Activated CD8-positive, alpha-beta T cell treated with anti-CD3 and anti-CD28 coated beads, Interleukin-2, amount 10 ng/mL, durations not matched to agents 7 days and 5 days (primary cell): ENCODE measurements at regions not wholly inside any gene's neighbourhood (a gene's known extent, or its start where the extent isn't known, plus 50 kb on each side); places are given as distances from the start of the nearest gene placed in this dataset.

Experiments used
- ATAC-seq: fragments of 150-1000 bp; cut with Tn5 transposase; one replicate; pipeline ENCODE4 v1.10.0; 2021; ENCODE audit warnings: moderate library complexity
- CTCF ChIA-PET: fragments of 350-600 bp; sonication (Branson Sonifier 250); formaldehyde crosslinking; loops from one replicate; lab custom pipeline; 2021; ENCODE audit warnings: antibody characterized with exemption; lab: Charles Lee
- POLR2A ChIA-PET: fragments of 350-600 bp; sonication (Branson Sonifier 250); formaldehyde crosslinking; loops from one replicate; lab custom pipeline; 2021; ENCODE audit warnings: antibody characterized with exemption; lab: Charles Lee
- DNase-seq: peaks from one replicate; pipeline ENCODE4 v3.0.0-alpha.2; 2020
- H3K27ac Mint-ChIP-seq: one replicate; pipeline ENCODE4 v1.8.0; 2021; ENCODE audit warnings: mild to moderate bottlenecking, mixed read lengths
- H3K27me3 Mint-ChIP-seq: one replicate; pipeline ENCODE4 v1.8.0; 2021; ENCODE audit warnings: low read depth, mixed read lengths
- H3K36me3 Mint-ChIP-seq: one replicate; pipeline ENCODE4 v1.8.0; 2021; ENCODE audit warnings: low read depth, mixed read lengths
- H3K4me1 Mint-ChIP-seq: one replicate; pipeline ENCODE4 v1.8.0; 2021; ENCODE audit warnings: low read depth, mixed read lengths
- H3K4me3 Mint-ChIP-seq: one replicate; pipeline ENCODE4 v1.8.0; 2021; ENCODE audit warnings: mild to moderate bottlenecking, mixed read lengths
- H3K9me3 Mint-ChIP-seq: one replicate; pipeline ENCODE4 v1.8.0; 2022; ENCODE audit warnings: mixed read lengths; ENCODE audit not compliant: insufficient read depth

DNA sequence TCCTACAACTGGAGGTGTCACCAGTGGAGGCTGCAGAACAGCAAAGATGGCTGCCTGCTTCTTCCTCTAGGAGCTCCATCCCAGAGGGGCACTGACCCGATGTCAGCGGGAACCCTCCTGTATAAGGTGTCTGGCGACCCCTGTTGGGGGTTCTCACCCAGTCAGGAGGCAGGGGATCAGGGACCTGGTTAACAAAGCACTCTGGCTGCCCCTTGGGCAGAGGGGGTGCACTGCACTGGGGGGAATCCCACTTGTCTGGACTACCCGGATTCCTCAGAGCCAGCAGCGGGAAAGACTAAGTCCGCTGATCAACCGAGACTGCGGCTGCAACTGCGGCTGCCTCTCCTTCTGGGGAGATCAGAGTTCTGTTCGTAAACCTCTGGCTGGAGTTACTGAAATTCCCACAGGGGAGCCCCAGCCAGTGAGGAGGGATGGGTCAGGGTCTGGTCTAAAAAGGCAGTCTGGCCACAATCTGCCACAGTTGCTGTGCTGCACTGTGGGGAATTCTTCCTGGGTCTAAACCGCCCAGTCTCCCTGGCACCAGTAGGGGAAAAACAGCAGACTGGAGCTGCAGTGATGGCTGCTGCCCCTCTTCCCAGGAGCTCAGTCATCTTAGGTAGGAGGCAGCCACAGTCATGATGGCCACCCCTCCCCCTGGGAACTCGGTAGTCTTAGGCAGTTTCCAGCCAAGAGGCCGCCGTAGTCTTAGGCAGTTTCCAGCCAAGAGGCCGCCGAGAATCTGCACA lies 213.4 kb downstream of the CYB561 start:
- POLR2A ChIA-PET, result no interaction called here
- H3K36me3 Mint-ChIP-seq, result no peaks in the 10 kb centered on the region
- CTCF ChIA-PET, result interaction anchor here (1.4 kb wide), 1 partner anchor 174 kb away, joined by 4 read pairs; no protein-coding TSS in a partner anchor
- H3K4me3 Mint-ChIP-seq, result no peak overlapping the region
- no peak for DNase-seq
- no peak overlapping the region for H3K27ac Mint-ChIP-seq
- peaks cover 9% of the 10 kb centered on the region for H3K9me3 Mint-ChIP-seq
- H3K4me1 Mint-ChIP-seq, result no peaks in the 10 kb centered on the region
- no peaks in the 10 kb centered on the region for H3K27me3 Mint-ChIP-seq
- ATAC-seq, result no peak

GRCh38 chr17:63240106-63240505 lies 206.0 kb downstream of the CYB561 start:
- Mint-ChIP-seq H3K36me3 (no peaks in the 10 kb centered on the region), H3K9me3 (no peaks in the 10 kb centered on the region), H3K27me3 (no peaks in the 10 kb centered on the region), H3K4me3 (no peak overlapping the region), H3K4me1 (no peaks in the 10 kb centered on the region), H3K27ac (no peak overlapping the region)
- DNase-seq (no peak), ATAC-seq (no peak)
- POLR2A ChIA-PET, result no interaction called here
- CTCF ChIA-PET, result no interaction called here

DNA sequence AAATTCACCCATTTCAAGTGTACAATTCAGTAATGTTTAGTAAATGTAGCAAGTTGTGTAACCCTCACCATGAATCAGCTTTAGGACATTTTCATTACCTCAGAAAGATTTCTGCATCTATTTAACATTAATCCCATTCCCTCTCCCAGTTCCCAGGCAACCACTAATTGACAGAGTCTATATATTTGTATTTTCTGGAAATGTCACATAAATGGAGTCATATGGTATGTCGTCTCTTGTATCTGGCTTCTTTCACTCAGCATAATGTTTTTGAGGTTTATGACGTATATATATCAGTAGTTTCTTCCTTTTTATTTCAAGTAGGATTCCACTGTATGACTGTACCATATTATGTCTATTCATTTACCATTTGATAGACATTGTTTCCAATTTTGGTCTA lies 199.8 kb downstream of the CYB561 start:
- POLR2A ChIA-PET, result no interaction called here
- no peak overlapping the region for H3K27ac Mint-ChIP-seq
- DNase-seq, result no peak
- no peak overlapping the region for H3K4me3 Mint-ChIP-seq
- H3K9me3 Mint-ChIP-seq, result no peaks in the 10 kb centered on the region
- H3K36me3 Mint-ChIP-seq, result no peaks in the 10 kb centered on the region
- H3K4me1 Mint-ChIP-seq, result no peaks in the 10 kb centered on the region
- ATAC-seq, result no peak
- CTCF ChIA-PET, result interaction anchor here (1.2 kb wide), 1 partner anchor 11 kb away, joined by 3 read pairs; no protein-coding TSS in a partner anchor
- H3K27me3 Mint-ChIP-seq, result no peaks in the 10 kb centered on the region

DNA sequence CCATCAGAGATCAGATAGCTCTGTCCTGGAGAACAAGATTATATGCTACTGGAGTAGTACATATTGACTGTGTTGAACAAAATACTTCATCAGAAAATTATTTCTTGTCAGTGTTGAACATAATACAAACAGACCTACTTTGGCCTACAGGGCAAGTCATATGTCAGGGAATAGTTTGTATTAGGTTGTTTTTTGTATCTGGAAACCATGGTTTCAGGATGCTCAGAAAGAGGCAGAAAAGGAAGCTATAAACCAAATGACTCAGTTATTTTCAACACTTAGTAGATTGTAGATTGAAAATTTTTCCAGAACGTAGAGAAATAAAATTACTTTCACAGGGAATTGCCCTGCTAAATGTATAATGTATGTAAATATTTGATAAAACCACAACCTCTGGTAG lies 198.4 kb downstream of the CYB561 start:
- ChIA-PET CTCF (no interaction called here), POLR2A (no interaction called here)
- no peaks in the 10 kb centered on the region for H3K9me3 Mint-ChIP-seq
- DNase-seq (no peak), ATAC-seq (no peak)
- no peak overlapping the region for H3K4me3 Mint-ChIP-seq
- H3K27me3 Mint-ChIP-seq, result no peaks in the 10 kb centered on the region
- no peaks in the 10 kb centered on the region for H3K4me1 Mint-ChIP-seq
- no peak overlapping the region for H3K27ac Mint-ChIP-seq
- H3K36me3 Mint-ChIP-seq, result no peaks in the 10 kb centered on the region

- no peak overlapping the region for H3K4me3 Mint-ChIP-seq
- ChIA-PET POLR2A (no interaction called here), CTCF (interaction anchor here (1.3 kb wide), 1 partner anchor 9 kb away, joined by 3 read pairs; no protein-coding TSS in a partner anchor)
- no peak overlapping the region for H3K27ac Mint-ChIP-seq
- no peaks in the 10 kb centered on the region for H3K27me3 Mint-ChIP-seq
- H3K4me1 Mint-ChIP-seq, result no peaks in the 10 kb centered on the region
- H3K9me3 Mint-ChIP-seq, result no peaks in the 10 kb centered on the region
- H3K36me3 Mint-ChIP-seq, result no peaks in the 10 kb centered on the region
- no peak for ATAC-seq
- DNase-seq, result no peak
Measured at GRCh38 chr17:63249256-63250004, 196.7 kb downstream of the CYB561 start.

GRCh38 chr17:63250830-63251229 lies 195.3 kb downstream of the CYB561 start:
- Mint-ChIP-seq H3K4me1 (no peaks in the 10 kb centered on the region), H3K9me3 (no peaks in the 10 kb centered on the region), H3K4me3 (no peak overlapping the region), H3K27ac (no peak overlapping the region), H3K36me3 (no peaks in the 10 kb centered on the region), H3K27me3 (no peaks in the 10 kb centered on the region)
- POLR2A ChIA-PET, result no interaction called here
- ATAC-seq, result no peak
- CTCF ChIA-PET, result no interaction called here
- DNase-seq, result no peak

GRCh38 chr17:63258785-63259184 lies 187.3 kb downstream of the CYB561 start:
- Mint-ChIP-seq H3K4me3 (no peak overlapping the region), H3K36me3 (no peaks in the 10 kb centered on the region), H3K27ac (no peak overlapping the region), H3K4me1 (no peaks in the 10 kb centered on the region), H3K27me3 (no peaks in the 10 kb centered on the region), H3K9me3 (no peaks in the 10 kb centered on the region)
- POLR2A ChIA-PET, result no interaction called here
- ATAC-seq (no peak), DNase-seq (no peak)
- CTCF ChIA-PET, result no interaction called here

DNA sequence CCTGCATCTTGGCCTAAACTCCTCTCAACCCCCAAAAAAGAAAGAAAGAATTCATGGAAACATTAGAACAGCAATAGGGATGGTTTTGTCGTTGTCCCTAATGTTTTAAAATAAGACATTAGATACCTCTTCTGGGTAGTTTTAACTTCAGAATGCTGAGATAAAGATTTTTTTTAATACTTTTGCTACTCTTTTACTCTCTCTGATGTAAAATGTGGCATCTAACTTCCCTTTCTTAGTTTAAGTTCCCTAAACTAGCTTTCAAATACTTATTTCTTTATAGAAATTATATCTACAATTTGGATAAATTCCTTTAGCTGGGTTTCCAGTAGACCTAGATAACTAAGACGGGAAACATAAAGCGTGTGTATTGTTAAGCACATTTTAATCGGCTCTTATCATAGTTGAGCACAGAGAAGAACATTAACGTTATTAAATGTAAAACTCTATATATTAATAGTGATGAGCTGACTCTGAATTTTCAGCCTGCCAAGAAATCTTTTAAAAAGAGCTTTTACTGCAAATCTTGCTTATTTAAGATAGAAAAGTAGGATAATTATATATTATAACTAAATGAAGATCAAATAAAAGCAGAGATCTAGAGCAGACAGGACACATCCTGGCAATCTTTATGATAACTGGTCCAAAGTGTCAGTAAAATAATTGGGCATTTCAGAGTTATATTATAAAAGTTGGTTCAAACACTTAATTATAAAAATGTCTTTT lies 183.2 kb downstream of the CYB561 start:
- H3K4me1 Mint-ChIP-seq, result no peaks in the 10 kb centered on the region
- H3K9me3 Mint-ChIP-seq, result no peaks in the 10 kb centered on the region
- no peak for DNase-seq
- ChIA-PET CTCF (no interaction called here), POLR2A (no interaction called here)
- no peak for ATAC-seq
- H3K27me3 Mint-ChIP-seq, result no peaks in the 10 kb centered on the region
- H3K36me3 Mint-ChIP-seq, result no peaks in the 10 kb centered on the region
- H3K27ac Mint-ChIP-seq, result no peak overlapping the region
- H3K4me3 Mint-ChIP-seq, result no peak overlapping the region

GRCh38 chr17:63265526-63265925 lies 180.6 kb downstream of the CYB561 start:
- Mint-ChIP-seq H3K27me3 (no peaks in the 10 kb centered on the region), H3K4me1 (no peaks in the 10 kb centered on the region), H3K9me3 (no peaks in the 10 kb centered on the region), H3K27ac (no peak overlapping the region), H3K36me3 (no peaks in the 10 kb centered on the region), H3K4me3 (no peak overlapping the region)
- ChIA-PET CTCF (no interaction called here), POLR2A (no interaction called here)
- ATAC-seq (no peak), DNase-seq (no peak)

DNA sequence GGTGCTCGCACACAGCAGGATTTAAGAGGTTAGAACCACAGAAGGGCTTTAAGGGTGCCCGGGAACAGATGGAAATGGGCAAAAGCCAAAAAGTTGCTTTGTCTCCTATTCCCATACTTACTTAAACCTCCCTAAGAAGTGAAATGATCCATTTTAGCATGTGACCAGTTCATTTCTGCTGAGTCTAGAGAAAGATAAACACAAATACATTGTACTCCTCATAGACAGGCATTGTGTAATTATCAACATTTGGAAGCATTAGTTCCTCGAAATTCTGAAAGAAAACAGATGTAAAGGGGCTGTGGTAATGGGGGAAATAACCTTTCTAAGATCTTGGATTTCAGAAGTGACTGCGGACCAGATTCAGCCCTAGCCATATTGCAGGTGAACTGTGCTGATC lies 178.3 kb downstream of the CYB561 start:
- POLR2A ChIA-PET, result no interaction called here
- H3K27ac Mint-ChIP-seq, result no peak overlapping the region
- CTCF ChIA-PET, result no interaction called here
- H3K9me3 Mint-ChIP-seq, result no peaks in the 10 kb centered on the region
- no peak overlapping the region for H3K4me3 Mint-ChIP-seq
- ATAC-seq (no peak), DNase-seq (no peak)
- H3K27me3 Mint-ChIP-seq, result no peaks in the 10 kb centered on the region
- H3K4me1 Mint-ChIP-seq, result no peaks in the 10 kb centered on the region
- no peaks in the 10 kb centered on the region for H3K36me3 Mint-ChIP-seq

DNA sequence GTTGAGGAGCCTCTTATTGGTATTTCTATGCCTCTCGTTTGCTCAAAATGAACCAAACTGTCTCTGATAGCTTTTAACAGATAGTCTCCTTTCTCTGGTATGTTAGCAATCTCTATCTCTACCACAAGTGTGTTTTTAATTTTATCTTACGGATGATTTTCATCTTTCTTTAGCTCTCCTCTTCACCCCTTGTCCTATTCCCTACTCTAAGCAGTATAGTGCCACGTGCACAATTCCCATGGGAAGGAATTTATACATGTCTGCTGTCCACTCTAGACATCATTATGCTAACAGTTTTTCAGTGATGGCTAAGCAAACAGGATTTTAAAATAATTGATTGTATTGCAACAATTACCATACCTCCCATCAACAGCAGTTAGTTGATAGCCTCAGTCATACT lies 177.3 kb downstream of the CYB561 start:
- ChIA-PET POLR2A (interaction anchor here (0.6 kb wide), 1 partner anchor 21 kb away, joined by 3 read pairs; no protein-coding TSS in a partner anchor), CTCF (no interaction called here)
- Mint-ChIP-seq H3K27ac (no peak overlapping the region), H3K4me3 (no peak overlapping the region), H3K9me3 (no peaks in the 10 kb centered on the region), H3K4me1 (no peaks in the 10 kb centered on the region), H3K36me3 (no peaks in the 10 kb centered on the region), H3K27me3 (no peaks in the 10 kb centered on the region)
- DNase-seq (no peak), ATAC-seq (no peak)

- ATAC-seq (no peak), DNase-seq (no peak)
- Mint-ChIP-seq H3K4me3 (no peak overlapping the region), H3K27me3 (no peaks in the 10 kb centered on the region), H3K27ac (no peak overlapping the region), H3K36me3 (no peaks in the 10 kb centered on the region), H3K4me1 (no peaks in the 10 kb centered on the region), H3K9me3 (no peaks in the 10 kb centered on the region)
- POLR2A ChIA-PET, result no interaction called here
- CTCF ChIA-PET, result no interaction called here
Measured at GRCh38 chr17:63270610-63271009, 175.5 kb downstream of the CYB561 start.
